ENCODE measurements at regions not wholly inside any gene's neighbourhood (a gene's known extent, or its start where the extent isn't known, plus 50 kb on each side); places are given as distances from the start of the nearest gene placed in this dataset.

- DNase-seq (ENCODE audit: low spot score): no peak
These were observed 170.7 kb downstream of the NEBL start for GRCh38 chr10:20726381-20726780.

- no peak for DNase-seq (ENCODE audit: low spot score)
These were observed 182.1 kb downstream of the NEBL start for GRCh38 chr10:20714979-20715378.

- no peak for DNase-seq (ENCODE audit: low spot score)
These were observed 182.6 kb downstream of the NEBL start for GRCh38 chr10:20714518-20714917.

GRCh38 chr10:20713420-20713819, 183.7 kb downstream of the NEBL start:
- no peak for DNase-seq (ENCODE audit: low spot score)

GRCh38 chr10:20712774-20713173, 184.3 kb downstream of the NEBL start:
- no peak for DNase-seq (ENCODE audit: low spot score)

- no peak for DNase-seq (ENCODE audit: low spot score)
These were observed 187.4 kb downstream of the NEBL start for GRCh38 chr10:20709708-20710107.

- DNase-seq (ENCODE audit: low spot score): no peak
These were observed 188.8 kb downstream of the NEBL start for GRCh38 chr10:20708305-20708704.

GRCh38 chr10:20707251-20707650, 189.9 kb downstream of the NEBL start:
- DNase-seq (ENCODE audit: low spot score): no peak

GRCh38 chr10:20698837-20699236, 198.3 kb downstream of the NEBL start:
- DNase-seq (ENCODE audit: low spot score): no peak

GRCh38 chr10:20694296-20694695, 202.8 kb downstream of the NEBL start:
- no peak for DNase-seq (ENCODE audit: low spot score)

GRCh38 chr10:20688797-20689544, 208.1 kb downstream of the NEBL start:
- DNase-seq (ENCODE audit: low spot score): no peak

- no peak for DNase-seq (ENCODE audit: low spot score)
These were observed 211.0 kb downstream of the NEBL start for GRCh38 chr10:20686015-20686635.

- no peak for DNase-seq (ENCODE audit: low spot score)
These were observed 211.6 kb downstream of the NEBL start for GRCh38 chr10:20685462-20685861.

GRCh38 chr10:20683345-20683744, 213.8 kb downstream of the NEBL start:
- no peak for DNase-seq (ENCODE audit: low spot score)

GRCh38 chr10:20682782-20683181, 214.3 kb downstream of the NEBL start:
- DNase-seq (ENCODE audit: low spot score): no peak

- DNase-seq (ENCODE audit: low spot score): no peak
These were observed 219.8 kb downstream of the NEBL start for GRCh38 chr10:20677340-20677739.

GRCh38 chr10:20674926-20675325, 222.2 kb downstream of the NEBL start:
- no peak for DNase-seq (ENCODE audit: low spot score)

- no peak for DNase-seq (ENCODE audit: low spot score)
These were observed 223.9 kb downstream of the NEBL start for GRCh38 chr10:20673175-20673574.

GRCh38 chr10:20672741-20673140, 224.4 kb downstream of the NEBL start:
- DNase-seq (ENCODE audit: low spot score): no peak

GRCh38 chr10:20670579-20670978, 226.5 kb downstream of the NEBL start:
- DNase-seq (ENCODE audit: low spot score): no peak

GRCh38 chr10:20668985-20669384, 228.1 kb downstream of the NEBL start:
- DNase-seq (ENCODE audit: low spot score): no peak

- DNase-seq (ENCODE audit: low spot score): no peak
These were observed 234.4 kb downstream of the NEBL start for GRCh38 chr10:20662742-20663141.

GRCh38 chr10:20659225-20659624, 237.9 kb downstream of the NEBL start:
- DNase-seq (ENCODE audit: low spot score): no peak

- no peak for DNase-seq (ENCODE audit: low spot score)
These were observed 239.0 kb downstream of the NEBL start for GRCh38 chr10:20658158-20658557.
